ENCODE measurements at regions not wholly inside any gene's neighbourhood (a gene's known extent, or its start where the extent isn't known, plus 50 kb on each side); places are given as distances from the start of the nearest gene placed in this dataset.

DNA sequence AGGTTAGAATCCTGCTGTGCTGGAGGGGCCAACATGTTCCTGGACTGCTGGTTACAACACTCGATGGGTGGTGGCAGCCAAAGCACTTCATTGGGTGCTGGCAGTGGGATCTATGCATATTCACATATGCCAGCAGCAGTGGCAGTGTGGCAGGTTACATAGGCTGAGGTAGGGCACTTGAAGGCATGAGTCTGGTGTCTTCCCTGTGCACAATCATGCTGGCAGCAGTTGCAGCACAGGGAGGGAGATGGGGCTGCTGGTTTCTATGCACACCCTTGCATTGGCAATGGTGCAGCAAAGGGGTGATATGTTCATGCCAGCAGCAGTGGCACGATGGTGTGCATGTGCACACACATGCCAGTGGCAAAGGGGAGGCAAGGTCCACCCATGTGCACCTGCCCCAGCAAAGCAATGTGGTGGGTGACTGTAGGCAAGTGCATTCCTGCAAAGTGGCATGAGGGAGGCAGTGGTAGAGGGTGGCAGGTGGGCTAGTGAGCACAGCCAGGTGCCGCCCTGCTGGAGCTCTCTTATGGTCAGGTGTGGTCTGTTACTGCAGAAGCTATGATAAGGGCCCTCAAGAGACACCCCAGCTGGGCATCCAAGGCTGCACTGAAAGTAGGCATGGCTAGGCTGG is 356.2 kb upstream of the STEAP1 start:
- H3K4me3 ChIP-seq, result no peak overlapping the region
- H3K27me3 ChIP-seq, result no peaks in the 10 kb centered on the region
- intact Hi-C loops (cut with DNase I), result no loop called here
- no peaks in the 10 kb centered on the region for H3K36me3 ChIP-seq
- no peaks in the 10 kb centered on the region for H3K9me3 ChIP-seq
- TF ChIP-seq CTCF (IDR thresholded peaks at IDR 0.05), result no peak
- no peak overlapping the region for H3K27ac ChIP-seq
- no peaks in the 10 kb centered on the region for H3K4me1 ChIP-seq
- DNase-seq (ENCODE audit: low spot score in 2 of 2), result no peak

GRCh38 chr7:89798599-89798996 is 355.7 kb upstream of the STEAP1 start:
- no peak for TF ChIP-seq CTCF (IDR thresholded peaks at IDR 0.05)
- Histone ChIP-seq H3K27ac (no peak overlapping the region), H3K36me3 (no peaks in the 10 kb centered on the region), H3K4me3 (no peak overlapping the region), H3K4me1 (no peaks in the 10 kb centered on the region), H3K9me3 (no peaks in the 10 kb centered on the region), H3K27me3 (no peaks in the 10 kb centered on the region)
- no peak for DNase-seq (ENCODE audit: low spot score in 2 of 2)
- intact Hi-C loops (cut with DNase I), result no loop called here

DNA sequence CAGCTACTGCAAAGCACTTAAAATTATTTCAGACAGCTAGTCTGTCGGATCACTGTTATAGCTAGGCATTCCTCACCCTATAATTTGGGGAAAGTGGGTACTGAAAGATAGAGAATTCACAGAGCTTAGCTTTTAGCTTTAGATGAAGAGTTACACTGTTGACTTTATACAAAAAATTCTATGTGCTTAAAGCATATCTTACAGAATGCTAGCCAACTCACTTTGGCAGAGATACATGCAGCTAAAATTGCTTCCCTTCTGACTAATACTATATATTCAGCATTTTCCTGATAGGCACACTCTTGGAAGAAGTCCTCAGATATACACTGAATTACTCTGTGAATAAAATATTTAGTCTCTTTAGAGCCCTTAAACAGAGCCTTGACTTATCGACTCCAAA is 353.5 kb upstream of the STEAP1 start:
- no peak for DNase-seq (ENCODE audit: low spot score in 2 of 2)
- intact Hi-C loops (cut with DNase I), result no loop called here
- Histone ChIP-seq H3K27ac (no peak overlapping the region), H3K27me3 (no peaks in the 10 kb centered on the region), H3K4me1 (no peaks in the 10 kb centered on the region), H3K9me3 (no peaks in the 10 kb centered on the region), H3K36me3 (no peaks in the 10 kb centered on the region), H3K4me3 (no peak overlapping the region)
- TF ChIP-seq CTCF (IDR thresholded peaks at IDR 0.05), result no peak

GRCh38 chr7:89809291-89809690 is 345.0 kb upstream of the STEAP1 start:
- no peaks in the 10 kb centered on the region for H3K4me1 ChIP-seq
- no peak for DNase-seq (ENCODE audit: low spot score in 2 of 2)
- intact Hi-C loops (cut with DNase I), result no loop called here
- H3K27ac ChIP-seq, result no peak overlapping the region
- no peak overlapping the region for H3K4me3 ChIP-seq
- no peaks in the 10 kb centered on the region for H3K27me3 ChIP-seq
- TF ChIP-seq CTCF (IDR thresholded peaks at IDR 0.05), result no peak
- no peaks in the 10 kb centered on the region for H3K9me3 ChIP-seq
- no peaks in the 10 kb centered on the region for H3K36me3 ChIP-seq

DNA sequence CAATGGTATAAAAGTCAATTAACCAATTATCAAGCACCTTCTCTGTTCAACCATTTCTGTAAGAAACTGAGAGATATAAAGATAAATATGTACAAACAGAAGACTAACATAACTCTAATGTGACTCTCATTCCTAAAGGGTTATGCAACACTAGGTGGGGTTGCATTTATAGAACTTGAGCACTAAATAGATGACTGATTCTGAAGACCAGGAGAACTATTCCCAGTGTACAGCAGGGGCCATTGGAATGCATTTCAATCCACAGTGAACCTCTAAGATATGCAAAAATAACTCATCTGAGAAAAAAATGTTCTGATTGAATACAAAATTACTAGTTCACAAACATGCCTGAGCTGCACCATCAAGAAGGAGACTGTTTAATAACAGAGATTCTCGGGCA is 341.2 kb upstream of the STEAP1 start:
- no peak for DNase-seq (ENCODE audit: low spot score in 2 of 2)
- Histone ChIP-seq H3K4me3 (no peak overlapping the region), H3K4me1 (no peaks in the 10 kb centered on the region), H3K9me3 (no peaks in the 10 kb centered on the region), H3K27me3 (no peaks in the 10 kb centered on the region), H3K36me3 (no peaks in the 10 kb centered on the region), H3K27ac (no peak overlapping the region)
- no peak for TF ChIP-seq CTCF (IDR thresholded peaks at IDR 0.05)
- intact Hi-C loops (cut with DNase I), result no loop called here

DNA sequence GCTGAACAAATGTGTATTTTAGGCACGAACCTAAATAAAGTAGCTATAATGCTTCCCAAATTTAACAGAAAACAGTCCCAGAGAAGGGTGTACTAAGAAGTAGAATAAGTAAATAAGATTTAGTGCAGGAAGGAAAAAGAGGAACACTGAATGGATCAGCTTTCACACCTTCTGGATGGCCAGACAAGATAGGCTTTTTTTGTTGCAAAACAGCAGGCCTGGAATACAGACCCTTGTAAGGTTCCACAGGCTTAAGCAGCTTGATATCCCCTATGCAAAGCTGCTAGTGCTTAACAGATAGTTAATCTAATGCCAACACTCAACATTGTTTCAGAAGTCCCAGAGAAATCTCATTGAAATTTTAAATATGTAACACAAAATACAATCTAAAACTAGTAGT is 328.1 kb upstream of the STEAP1 start:
- Histone ChIP-seq H3K4me1 (no peaks in the 10 kb centered on the region), H3K36me3 (no peaks in the 10 kb centered on the region), H3K27ac (no peak overlapping the region), H3K9me3 (no peaks in the 10 kb centered on the region), H3K27me3 (no peaks in the 10 kb centered on the region), H3K4me3 (no peak overlapping the region)
- TF ChIP-seq CTCF (IDR thresholded peaks at IDR 0.05), result no peak
- intact Hi-C loops (cut with DNase I), result no loop called here
- DNase-seq (ENCODE audit: low spot score in 2 of 2), result no peak

All from ascending aorta (tissue), 2 donors.